ENCODE measurements at regions not wholly inside any gene's neighbourhood (a gene's known extent, or its start where the extent isn't known, plus 50 kb on each side); places are given as distances from the start of the nearest gene placed in this dataset.

- TF ChIP-seq CTCF (conservative IDR thresholded peaks at IDR 0.05; ENCODE audit: low read depth) = no peak
- CTCF ChIA-PET = no interaction called here
Observed at GRCh38 chr12:78555802-78556201, 308.8 kb upstream of the SYT1 start.

GRCh38 chr12:78556651-78557050, 307.9 kb upstream of the SYT1 start:
- no peak for DNase-seq (ENCODE audit: low spot score)
- POLR2A ChIA-PET (ENCODE audit: low non-redundant PET) = no interaction called here

More at GRCh38 chr12:78555802-78556201, 308.8 kb upstream of the SYT1 start:
- H3K27ac ChIP-seq = no peak overlapping the region
- no peak for DNase-seq (ENCODE audit: low spot score)
- POLR2A ChIA-PET (ENCODE audit: low non-redundant PET) = no interaction called here

GRCh38 chr12:78559416-78559815, 305.2 kb upstream of the SYT1 start:
- no peak for TF ChIP-seq CTCF (conservative IDR thresholded peaks at IDR 0.05; ENCODE audit: low read depth)
- POLR2A ChIA-PET (ENCODE audit: low non-redundant PET) = no interaction called here
- H3K27ac ChIP-seq = no peak overlapping the region
- no peak for DNase-seq (ENCODE audit: low spot score)
- CTCF ChIA-PET = no interaction called here

More at GRCh38 chr12:78556651-78557050, 307.9 kb upstream of the SYT1 start:
- H3K27ac ChIP-seq = no peak overlapping the region
- no peak for TF ChIP-seq CTCF (conservative IDR thresholded peaks at IDR 0.05; ENCODE audit: low read depth)
- CTCF ChIA-PET = no interaction called here

- DNase-seq (ENCODE audit: low spot score) = no peak
- no peak overlapping the region for H3K27ac ChIP-seq
- POLR2A ChIA-PET (ENCODE audit: low non-redundant PET) = no interaction called here
- TF ChIP-seq CTCF (conservative IDR thresholded peaks at IDR 0.05; ENCODE audit: low read depth) = no peak
- CTCF ChIA-PET = no interaction called here
Observed at GRCh38 chr12:78559886-78560285, 304.7 kb upstream of the SYT1 start.

GRCh38 chr12:78560633-78561032, 303.9 kb upstream of the SYT1 start:
- ChIA-PET CTCF (no interaction called here), POLR2A (ENCODE audit: low non-redundant PET) (no interaction called here)
- H3K27ac ChIP-seq = no peak overlapping the region
- no peak for DNase-seq (ENCODE audit: low spot score)
- TF ChIP-seq CTCF (conservative IDR thresholded peaks at IDR 0.05; ENCODE audit: low read depth) = no peak

GRCh38 chr12:78562368-78563205, 302.0 kb upstream of the SYT1 start:
- peak; percentile 33 for TF ChIP-seq CTCF (conservative IDR thresholded peaks at IDR 0.05; ENCODE audit: low read depth)
- ChIA-PET POLR2A (ENCODE audit: low non-redundant PET) (no interaction called here), CTCF (interaction anchor here (0.5 to 1.2 kb wide), 7 partner anchors 15 to 460 kb away, joined by 3 to 4 read pairs (median 3); no protein-coding TSS in a partner anchor)
- H3K27ac ChIP-seq = no peak overlapping the region
- DNase-seq (ENCODE audit: low spot score) = peak; percentile 6

Data from RWPE1 (cell line).